SIG-M5 treated with dmso at 0.1 percent for 504 hours (cell line): ENCODE measurements at regions not wholly inside any gene's neighbourhood (a gene's known extent, or its start where the extent isn't known, plus 50 kb on each side); places are given as distances from the start of the nearest gene placed in this dataset.
"Not testable (repeated sequence)": the region's sequence is repeated elsewhere in the genome, so short reads cannot be mapped to it uniquely, and the experiment has no call there.

Experiments
- DNase-seq: peaks from one replicate; lab custom pipeline; 2025; ENCODE audit not compliant: unreplicated experiment; lab: John Stamatoyannopoulos, UW

DNA sequence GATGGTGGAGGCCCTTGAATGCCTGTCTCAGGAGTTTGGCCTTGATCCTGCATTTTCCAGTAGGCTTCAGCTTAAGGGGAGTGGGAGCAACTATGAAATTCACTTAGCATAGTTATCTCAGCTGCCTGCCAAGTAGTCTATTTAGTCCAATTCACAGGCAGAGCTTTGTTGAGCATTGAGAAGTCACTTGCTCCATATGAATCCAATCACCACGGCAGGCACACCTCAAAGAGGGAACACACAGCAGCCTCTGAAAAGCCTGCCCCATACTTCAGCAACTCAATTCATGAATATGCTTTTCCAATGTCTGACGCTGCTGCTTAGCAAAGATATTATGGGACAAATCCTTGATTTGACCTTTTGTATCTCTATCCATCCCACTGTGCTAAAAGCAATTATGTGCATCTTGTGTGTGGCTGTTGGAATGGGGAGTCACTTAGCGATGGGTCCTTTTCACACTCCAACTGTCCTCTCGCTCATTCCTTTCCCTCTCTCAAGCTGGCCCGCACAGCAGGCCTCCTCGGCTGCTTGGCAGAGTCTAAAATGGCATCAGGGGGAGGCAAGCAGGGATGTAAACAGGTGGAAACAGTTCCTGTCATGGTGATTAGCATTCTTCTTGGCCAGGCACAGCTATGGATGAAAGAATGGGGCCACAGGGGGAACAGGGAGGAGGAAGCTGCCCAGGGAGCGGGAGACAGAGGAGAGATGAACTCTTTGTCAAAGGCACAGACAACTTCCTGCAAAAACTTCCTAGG is 56.0 kb upstream of the LRPPRC start:
- DNase-seq, result no peak

DNA sequence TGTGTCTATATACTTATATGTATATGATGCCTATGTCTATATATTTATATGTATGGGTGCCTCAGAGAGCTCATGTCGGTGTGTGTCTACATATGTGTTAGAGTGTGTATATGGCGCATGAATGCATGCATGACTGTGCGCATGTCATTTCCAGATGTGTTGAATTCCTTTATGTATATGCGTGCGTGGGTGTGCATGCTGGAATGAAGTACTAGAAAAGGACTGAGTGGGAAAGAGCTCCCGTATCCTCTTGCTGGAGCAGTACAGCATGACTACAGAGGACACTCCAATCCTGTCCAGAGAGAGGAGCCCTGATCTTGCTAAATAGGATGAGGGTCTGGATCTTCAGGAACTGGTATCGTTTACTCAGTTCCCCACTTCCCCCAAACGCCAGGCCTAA is 56.8 kb upstream of the LRPPRC start:
- no peak for DNase-seq

DNA sequence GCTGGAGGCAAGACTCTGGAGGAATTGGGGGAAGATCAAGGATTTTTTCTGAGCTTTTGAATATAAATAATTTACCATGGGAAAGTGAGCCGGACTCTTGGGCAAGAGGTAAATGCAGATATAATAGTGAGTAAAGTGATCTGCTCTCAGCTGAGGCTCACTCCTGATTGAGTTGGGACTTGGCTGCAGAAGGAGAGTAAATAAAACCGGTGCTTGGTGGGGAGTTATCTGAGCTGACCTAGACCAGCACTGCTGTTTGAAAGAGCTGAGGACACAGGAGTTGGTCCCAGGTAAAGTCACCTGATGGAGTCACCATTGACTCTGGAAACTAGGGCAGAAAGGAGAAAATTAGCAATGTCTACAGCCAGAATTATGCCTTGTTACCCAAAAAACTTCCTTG is 57.3 kb upstream of the LRPPRC start:
- DNase-seq, result no peak

DNA sequence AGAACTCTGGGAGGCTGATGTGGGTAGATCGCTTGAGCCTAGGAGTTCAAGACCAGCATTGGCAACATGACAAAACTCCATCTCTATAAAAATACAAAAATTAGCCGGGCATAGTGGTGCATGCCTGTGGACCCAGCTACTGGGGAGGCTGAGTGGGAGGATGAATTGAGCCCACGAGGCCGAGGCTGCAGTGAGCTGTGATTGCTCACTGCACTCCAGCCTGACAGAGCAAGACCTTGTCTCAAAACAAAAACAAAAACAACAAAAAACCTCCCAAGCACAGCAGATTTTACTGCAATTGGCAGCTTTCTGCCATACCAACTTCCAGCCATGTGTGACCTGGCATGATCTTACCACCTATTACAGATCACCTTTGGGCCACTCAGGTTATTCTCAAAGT is 57.7 kb upstream of the LRPPRC start:
- no peak for DNase-seq

DNA sequence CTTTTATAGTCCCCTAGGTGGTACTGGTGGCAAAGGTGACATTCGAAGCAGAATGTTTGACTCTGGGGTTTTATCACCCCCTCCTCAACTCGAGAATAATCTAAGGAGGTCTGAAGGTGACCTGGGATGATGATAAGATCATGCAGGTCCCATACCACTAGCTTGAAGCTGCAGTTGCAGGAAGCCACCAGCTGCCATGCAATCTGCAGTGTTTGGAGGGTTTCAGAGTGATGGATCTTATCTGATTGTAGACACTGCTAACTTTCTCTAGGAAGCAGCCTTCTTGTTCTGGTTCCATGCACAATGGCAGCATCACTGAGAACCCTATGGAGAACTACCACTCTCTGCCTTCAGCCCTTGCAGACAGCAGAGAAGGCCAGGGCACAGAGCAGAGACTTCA is 59.4 kb upstream of the LRPPRC start:
- no peak for DNase-seq

DNA sequence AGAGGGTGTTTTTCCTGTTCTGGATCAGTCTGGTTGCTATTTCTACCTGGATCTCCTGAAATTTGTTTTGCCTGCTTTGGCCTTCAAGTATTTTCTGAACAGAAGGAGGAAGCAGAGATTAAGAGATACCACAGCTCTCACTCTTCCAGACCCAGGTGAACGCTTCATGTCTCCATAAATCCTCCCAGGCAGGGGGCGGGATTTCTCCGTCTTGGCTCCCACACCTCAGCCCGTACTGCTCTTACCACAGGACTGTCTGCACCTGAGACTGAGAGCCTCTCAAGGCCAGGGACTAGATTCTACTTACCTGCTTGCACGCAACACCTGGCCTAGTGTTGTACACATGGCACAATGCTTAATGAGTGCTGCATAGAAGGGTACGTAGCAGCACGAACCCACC is 59.9 kb upstream of the LRPPRC start:
- no peak for DNase-seq

DNA sequence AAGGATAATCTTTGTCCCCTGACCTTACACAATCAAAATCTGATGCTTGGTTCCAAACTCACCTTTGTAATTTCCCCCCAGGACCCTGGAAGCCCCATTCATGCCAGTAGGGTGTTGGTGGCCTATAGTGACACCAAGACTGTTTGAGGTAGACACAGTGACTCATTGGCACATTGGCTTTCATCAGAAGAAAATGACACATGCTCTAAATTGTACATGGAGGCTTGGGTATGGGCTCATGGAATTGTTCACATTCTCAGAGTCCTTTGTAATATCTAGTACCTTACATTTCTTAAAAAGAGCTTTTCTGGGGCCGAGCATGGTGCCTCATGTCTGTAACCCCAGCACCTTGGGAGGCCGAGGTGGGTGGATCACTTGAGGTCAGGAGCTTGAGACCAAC is 61.2 kb upstream of the LRPPRC start:
- no peak for DNase-seq

DNA sequence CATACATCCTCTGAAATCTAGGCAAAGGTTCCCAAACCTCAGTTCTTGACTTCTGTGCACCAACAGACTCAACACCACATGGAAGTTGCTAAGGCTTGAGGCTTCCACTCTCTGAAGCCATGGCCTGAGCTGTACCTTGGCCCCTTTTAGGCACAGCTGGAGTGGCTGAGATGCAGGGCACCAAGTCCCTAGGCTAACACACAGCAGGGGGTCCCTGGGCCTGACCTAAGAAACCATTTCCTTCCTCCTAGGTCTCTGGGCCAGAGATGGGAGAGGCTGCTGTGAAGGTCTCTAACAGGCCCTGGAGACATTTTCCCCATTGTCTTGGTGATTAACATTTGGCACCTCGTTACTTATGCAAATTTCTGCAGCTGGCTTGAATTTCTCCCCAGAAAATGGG is 64.5 kb upstream of the LRPPRC start:
- not testable (repeated sequence) for DNase-seq

DNA sequence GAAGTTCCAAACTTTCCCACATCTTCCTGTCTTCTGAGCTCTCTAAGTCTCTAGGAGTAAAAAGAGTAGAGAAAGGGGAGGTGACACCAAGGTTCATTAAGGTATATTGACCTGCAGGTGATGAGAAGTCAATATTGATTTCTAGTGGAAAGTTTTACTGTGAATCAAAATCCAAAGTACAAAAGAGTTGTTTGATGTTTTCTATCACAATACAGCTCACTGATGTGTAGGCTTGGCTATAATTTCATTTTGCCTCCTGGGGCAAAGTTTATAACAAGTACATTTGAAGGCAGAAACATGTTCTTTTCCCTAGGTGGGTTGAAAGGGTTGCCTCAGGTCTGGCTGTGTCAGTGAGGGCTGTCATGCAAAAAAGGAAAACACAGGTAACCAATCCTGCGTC is 65.2 kb upstream of the LRPPRC start:
- no peak for DNase-seq

DNA sequence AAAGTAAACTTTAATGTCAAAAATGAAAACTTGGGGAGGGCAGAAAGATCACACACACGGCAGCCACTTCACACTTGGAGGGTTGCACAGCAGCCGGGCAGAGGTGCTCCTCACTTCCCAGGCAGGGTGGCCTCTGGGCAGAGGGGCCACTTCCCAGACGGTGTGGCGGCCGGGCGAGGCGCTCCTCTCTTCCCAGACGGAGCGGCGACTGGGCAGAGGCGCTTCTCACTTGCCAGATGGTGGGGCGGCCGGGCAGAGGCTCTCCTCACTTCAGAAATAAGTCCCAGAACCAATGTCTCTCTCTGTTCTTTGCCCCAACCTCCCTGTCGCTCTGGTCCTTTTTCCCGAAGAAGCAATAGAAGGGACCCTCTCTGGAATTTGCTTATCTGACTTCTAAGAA is 65.7 kb upstream of the LRPPRC start:
- no peak for DNase-seq

DNA sequence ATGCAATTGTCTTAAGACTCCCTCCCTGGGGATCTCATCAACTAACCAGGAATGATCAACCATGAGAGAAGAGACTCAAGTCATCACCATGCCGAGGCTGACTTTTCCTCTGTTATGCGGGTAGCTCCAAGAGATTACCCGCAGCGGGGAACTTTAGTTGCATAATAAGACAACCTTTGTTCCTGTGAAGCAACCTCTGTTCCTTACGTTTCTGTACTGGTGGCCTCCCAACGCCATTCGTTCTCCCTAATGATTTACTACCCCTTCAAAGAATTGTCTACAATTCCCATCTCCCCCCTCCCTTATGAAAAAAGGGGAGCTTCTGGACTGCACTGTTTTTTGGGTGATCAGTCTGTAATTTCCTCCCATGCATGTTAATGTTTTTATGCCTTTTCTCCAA is 66.1 kb upstream of the LRPPRC start:
- no peak for DNase-seq

DNA sequence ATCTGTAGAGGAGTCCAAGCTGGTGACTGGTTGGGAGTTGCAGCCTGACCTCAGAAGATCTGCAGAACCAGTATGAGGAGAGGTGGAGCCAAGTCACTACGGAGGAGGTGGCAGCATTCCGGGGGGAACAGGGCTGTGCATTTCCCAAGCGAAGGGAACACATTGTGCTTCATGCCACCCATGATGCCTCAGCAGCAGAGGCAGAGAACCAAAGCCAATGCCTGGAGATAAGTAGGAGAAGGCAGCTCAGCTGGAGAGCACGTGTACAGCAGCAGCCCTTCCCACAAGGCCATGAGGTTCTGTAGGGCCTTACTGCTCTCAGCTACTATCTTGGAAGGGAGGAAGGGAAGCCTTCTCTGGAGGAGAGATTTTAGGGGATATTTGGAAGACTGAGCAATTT is 67.2 kb upstream of the LRPPRC start:
- no peak for DNase-seq

DNA sequence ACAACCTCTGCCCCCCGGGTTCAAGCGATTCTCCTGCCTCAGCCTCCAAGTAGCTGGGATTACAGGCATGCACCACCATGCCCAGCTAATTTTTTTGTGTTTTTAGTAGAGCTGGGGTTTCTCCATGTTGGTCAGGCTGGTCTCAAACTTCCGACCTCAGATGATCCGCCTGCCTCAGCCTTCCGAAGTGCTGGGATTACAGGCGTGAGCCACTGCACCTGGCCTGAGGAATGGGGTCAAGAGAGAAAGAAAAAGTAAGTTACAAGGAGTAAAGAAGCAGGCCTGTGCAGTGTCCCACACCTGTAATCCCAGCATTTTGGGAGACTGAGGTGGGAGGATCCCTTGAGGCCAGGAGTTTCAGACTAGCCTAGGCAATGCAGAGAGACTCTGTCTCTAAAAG is 68.5 kb upstream of the LRPPRC start:
- not testable (repeated sequence) for DNase-seq

DNA sequence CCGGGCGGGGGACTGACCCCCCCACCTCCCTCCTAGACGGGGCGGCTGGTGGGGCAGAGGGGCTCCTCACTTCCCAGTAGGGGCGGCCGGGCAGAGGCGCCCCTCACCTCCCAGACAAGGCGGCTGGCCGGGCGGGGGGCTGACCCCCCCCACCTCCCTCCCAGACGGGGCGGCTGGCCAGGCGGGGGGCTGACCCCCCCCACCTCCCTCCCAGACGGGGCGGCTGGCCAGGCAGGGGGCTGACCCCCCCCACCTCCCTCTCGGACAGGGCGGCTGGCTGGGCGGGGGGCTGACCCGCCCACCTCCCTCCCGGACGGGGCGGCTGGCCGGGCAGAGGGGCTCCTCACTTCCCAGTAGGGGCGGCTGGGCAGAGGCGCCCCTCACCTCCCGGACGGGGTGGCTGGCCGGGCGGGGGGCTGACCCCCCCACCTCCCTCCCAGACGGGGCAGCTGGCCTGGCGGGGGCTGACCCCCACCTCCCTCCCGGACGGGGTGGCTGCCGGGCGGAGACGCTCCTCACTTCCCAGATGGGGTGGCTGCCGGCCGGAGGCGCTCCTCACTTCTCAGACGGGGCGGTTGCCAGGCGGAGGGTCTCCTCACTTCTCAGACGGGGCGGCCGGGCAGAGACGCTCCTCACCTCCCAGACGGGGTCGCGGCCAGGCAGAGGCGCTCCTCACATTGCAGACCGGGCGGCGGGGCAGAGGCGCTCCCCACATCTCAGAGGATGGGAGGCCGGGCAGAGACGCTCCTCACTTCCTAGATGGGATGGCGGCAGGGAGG is 71.4 kb upstream of the LRPPRC start:
- not testable (repeated sequence) for DNase-seq

DNA sequence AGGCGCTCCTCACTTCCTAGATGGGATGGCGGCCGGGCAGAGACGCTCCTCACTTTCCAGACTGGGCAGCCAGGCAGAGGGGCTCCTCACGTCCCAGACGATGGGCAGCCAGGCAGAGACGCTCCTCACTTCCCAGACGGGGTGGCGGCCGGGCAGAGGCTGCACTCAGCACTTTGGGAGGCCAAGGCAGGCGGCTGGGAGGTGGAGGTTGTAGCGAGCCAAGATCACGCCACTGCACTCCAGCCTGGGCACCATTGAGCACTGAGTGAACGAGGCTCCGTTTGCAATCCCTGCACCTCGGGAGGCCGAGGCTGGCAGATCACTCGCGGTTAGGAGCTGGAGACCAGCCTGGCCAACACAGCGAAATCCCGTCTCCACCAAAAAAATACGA is 72.0 kb upstream of the LRPPRC start:
- DNase-seq, result not testable (repeated sequence)

DNA sequence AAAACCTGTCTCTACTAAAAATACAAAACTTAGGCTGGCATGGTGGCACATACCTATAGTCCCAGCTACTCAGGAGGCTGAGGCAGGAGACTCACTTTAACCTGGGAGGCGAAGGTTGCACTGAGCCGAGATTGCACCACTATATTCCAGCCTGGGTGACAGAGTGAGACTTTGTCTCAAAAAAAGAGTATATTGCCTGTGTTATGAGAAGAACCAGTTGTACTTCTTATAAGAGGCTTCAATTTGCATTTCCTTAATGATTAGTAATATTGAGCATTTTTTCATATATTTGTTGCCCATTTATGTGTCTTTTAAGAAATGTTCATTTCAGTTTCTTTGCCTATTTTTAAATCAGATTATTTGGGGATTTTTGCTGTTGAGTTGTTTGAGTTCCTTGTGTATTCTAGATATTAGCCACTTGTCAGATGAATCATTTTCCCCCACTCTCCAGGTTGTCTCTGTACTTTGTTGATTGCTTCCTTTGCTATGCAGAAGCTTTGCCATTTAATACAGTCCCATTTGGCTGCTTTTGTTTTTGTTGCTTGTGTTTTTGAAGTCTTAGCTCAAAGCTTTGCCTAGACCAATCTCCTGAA is 75.8 kb upstream of the LRPPRC start:
- no peak for DNase-seq

DNA sequence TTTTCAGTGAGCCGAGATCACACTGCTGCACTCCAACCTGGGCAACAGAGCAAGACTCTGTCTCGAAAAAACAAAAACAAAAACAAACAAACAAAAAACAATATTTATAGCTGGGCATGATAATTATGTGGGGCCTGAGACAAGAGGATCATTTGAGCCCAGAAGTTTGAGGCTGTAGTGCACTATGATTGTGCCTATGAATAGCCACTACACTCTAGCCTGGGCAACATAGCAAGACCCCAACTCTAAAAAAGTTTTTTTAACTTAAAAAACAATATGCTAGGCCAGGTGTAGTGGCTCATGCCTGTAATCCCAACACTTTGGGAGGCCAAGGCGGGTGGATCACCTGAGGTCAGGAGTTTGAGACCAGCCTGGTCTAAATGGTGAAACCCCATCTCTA is 77.9 kb upstream of the LRPPRC start:
- not testable (repeated sequence) for DNase-seq

DNA sequence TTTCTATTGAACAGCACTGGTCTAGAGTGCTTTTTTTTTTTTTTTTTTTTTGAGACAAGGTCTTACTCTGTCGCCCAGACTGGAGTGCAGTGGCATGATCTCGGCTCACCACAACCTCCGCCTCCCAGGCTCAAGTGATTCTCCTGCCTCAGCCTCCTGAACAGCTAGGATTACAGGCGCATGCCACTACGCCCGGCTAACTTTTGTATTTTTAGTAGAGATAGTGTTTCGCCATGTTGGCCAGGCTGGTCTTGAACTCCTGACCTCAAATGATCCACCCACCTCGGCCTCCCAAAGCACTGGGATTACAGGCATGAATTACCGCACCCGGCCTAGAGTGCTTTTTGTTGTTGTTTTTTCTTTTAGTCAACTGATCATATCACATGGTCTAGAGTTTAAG is 79.0 kb upstream of the LRPPRC start:
- not testable (repeated sequence) for DNase-seq

DNA sequence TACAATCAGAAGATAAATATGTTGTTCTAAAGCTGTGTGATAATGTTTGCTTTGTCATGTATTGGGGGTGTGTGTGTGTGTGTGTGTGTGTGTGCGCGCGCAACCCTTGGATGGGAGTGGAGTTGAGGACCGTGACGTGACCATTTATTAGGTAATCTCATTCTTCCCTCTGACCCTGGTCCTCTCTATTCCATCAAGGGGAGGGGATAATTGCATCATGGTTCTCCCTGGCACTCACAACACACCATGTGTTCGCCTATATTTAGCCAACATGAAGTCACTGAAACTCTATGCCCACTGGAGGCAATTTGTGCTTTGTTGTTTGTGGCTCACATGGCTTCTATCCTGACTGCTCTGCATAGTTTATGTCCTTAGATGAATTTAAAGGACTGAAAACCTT is 79.8 kb upstream of the LRPPRC start:
- peak; percentile 63 for DNase-seq

DNA sequence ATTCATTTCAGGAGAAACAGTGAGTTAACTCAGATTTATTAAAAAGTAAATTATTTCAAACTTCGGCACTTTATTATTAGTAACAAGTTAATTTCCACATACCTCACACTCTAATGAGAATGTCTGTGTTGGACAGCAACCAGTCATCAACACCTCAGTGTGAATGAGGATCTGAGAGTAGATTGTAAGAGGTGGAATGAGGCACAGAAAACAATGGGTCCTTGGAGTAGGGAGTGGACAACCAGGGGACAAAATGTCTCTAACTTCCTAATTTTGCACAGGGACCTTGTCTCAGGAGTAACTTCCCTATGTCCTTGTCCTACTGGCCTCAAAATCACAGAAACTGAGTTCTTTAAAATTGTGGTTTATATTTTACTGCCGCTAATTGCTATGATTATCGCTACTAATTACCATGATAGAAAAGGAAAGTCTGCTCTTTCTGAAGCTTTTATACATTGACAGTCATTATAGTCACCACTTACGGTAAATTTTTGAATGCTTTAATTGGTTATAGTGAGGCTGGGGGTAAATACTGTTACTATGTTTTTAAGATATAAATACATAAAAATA is 82.2 kb upstream of the LRPPRC start:
- no peak for DNase-seq

DNA sequence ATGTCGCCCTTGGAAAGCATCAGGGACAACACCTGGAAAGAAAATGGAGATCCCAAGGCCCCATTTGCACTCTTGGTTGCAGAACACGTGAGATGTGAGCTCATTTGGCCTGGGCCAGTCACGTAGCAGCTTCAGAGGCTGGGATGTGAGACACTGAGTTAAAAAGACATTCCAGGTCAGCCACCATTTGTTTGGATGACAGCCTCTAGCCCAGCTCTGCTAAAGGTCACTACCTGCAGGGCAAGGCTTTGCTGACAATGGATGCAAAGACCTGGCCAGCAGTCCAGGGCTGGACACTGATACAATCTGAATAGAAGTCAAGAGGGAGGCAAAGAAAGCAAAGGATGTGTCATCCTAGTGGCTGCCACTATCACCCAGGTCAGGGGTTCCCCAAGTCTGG is 83.9 kb upstream of the LRPPRC start:
- no peak for DNase-seq

DNA sequence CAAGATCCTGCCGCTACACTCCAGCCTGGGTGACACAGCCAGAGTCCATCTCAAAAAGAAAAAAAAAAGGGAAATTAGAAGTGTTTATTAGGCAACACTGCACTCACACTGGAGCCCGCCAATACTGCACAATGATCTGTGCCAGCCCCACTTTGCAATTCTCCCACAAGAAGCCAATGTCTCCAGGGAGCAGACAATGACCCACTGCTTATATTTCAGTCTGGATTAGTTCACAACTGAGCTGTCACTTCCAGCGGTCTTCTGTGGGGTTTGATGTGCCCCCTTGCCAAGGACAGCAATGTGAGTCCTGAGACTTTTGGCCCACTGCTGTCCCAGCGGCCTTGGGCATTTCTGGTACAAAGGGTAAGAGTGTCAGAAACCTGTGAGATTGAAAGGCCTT is 85.6 kb upstream of the PPM1B start:
- no peak for DNase-seq
